ENCODE measurements at regions not wholly inside any gene's neighbourhood (a gene's known extent, or its start where the extent isn't known, plus 50 kb on each side); places are given as distances from the start of the nearest gene placed in this dataset.
A peak's percentile ranks its signal among the peaks of the same experiment; 100 is the strongest.

DNA sequence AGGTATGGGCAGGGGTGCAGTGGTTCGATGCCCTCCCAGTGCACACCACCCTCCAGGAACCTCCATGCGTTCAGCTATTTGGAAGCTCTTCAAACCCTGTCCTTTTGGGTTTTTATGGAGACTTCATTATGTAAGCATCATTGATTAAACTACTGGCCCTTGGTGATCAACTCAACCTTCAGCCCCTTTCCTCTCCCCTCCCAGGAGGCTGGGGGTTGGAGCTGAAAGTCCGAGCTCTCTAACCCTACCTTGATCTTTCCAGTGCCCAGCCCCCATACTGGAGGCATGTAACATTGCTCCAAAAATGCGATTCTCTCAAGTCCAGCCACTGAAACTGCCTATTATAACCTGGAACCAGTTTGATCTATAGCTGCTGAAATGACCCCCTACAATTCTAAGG, 188.1 kb downstream of the IPO8 start:
- no peak for DNase-seq (ENCODE audit: low spot score)

- no peak for DNase-seq (ENCODE audit: low spot score)
Measured at GRCh38 chr12:30506411-30506810, 189.3 kb downstream of the IPO8 start.

- no peak for DNase-seq (ENCODE audit: low spot score)
Measured at GRCh38 chr12:30501718-30502117, 194.0 kb downstream of the IPO8 start.

- DNase-seq (ENCODE audit: low spot score), result no peak
Measured at GRCh38 chr12:30500532-30500931, 195.1 kb downstream of the IPO8 start.

- DNase-seq (ENCODE audit: low spot score), result no peak
Measured at GRCh38 chr12:30485230-30485890, 210.3 kb downstream of the IPO8 start.

DNA sequence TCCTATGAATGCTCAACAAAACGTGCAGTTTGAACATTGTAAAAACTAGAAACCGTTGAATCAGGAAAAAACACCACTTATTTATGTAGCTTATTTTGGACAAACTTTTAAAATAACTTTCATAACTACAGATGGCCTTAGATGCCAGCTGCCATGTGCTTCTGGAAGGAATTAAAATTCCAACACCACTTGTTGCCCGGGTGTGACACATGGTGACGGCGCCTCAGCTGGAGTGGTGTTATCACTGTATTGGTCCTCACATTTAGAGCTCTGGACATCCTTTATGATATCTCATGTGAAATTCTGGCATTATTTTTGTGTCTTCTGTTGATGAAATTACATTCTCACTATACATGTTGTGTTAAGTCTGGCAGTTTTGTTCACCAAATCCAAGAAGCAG, 211.0 kb downstream of the IPO8 start:
- no peak for DNase-seq (ENCODE audit: low spot score)

DNA sequence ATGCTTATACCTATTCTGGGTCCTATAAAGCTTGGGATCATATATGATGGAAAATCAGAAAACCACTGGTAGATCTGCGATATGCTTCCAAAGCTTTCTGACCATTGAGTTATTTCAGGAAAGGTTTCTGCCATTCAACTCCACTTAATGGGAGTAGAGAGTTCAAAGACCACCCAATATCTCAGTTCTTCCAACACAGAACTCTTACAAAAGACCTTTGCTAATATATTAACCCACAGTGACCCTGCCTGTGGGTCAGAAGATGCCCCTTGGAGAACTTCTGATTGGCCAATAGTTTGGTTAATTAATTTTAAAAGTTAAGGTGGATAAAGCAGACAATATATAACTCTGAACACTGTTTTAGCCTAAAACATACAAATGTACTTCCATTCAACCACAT, 213.0 kb downstream of the IPO8 start:
- DNase-seq (ENCODE audit: low spot score), result no peak

GRCh38 chr12:30473274-30473673, 222.4 kb downstream of the IPO8 start:
- no peak for DNase-seq (ENCODE audit: low spot score)

DNA sequence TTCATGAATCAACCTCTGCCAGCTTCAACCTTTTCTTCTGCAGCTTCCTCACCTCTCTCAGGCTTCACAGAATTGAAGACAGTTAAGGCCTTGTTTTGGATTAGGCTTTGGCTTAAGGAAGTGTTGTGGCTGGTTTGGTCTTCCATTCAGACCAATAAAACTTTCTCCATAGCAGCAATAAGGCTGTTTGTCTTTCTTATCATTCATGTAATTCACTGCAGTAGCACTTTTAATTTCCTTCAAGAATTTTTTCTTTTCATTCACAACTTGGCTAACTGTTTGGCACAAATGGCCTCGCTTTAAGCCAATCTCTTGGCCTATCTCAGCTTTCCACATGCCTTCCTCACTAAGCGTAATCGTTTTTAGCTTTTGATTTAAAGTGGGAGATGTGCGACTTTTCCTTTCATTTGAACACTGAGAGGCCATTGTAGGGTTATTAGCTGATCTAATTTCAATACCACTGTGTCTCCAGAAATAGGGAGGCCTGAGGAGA, 229.5 kb downstream of the IPO8 start:
- no peak for DNase-seq (ENCODE audit: low spot score)

- no peak for DNase-seq (ENCODE audit: low spot score)
Measured at GRCh38 chr12:30463636-30464035, 232.0 kb downstream of the IPO8 start.

DNA sequence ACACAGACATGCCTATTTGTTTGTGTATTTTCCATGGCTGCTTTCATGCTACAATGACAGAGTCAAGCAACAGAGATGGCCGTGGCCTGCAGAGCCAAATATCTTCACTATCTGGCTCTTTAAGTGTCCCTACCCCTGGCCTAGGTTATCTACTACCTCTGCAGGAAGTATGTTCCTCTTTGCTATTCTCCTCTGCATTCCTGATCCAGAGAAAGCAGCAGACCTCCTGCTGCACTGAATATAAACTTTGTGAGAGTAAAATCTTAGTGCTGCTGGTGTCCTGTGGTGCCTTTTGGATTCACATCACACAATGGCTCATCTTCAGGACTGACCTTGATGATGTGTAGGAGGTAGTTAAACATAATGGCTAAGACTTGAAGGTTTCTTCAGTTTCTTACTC, 233.4 kb downstream of the IPO8 start:
- DNase-seq (ENCODE audit: low spot score), result no peak

- no peak for DNase-seq (ENCODE audit: low spot score)
Measured at GRCh38 chr12:30461026-30461615, 234.5 kb downstream of the IPO8 start.

DNA sequence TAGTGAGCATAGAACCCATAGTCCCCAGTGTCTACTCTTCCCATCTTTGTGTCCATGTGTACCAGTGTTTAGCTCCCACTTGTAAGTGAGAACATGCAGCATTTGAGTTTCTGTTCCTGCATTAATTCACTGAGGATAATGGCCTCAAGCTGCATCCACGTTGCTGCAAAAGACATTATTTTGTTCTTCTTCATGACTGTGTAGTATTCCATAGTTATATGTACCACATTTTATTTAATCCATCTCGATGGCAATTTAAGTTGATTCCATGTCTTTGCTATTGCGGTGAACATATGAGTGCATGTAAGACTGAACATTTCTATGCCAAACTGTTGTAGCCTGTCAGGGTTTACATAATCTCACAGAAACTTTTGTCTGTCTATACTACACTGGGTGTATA, 237.2 kb downstream of the IPO8 start:
- DNase-seq (ENCODE audit: low spot score), result no peak

DNA sequence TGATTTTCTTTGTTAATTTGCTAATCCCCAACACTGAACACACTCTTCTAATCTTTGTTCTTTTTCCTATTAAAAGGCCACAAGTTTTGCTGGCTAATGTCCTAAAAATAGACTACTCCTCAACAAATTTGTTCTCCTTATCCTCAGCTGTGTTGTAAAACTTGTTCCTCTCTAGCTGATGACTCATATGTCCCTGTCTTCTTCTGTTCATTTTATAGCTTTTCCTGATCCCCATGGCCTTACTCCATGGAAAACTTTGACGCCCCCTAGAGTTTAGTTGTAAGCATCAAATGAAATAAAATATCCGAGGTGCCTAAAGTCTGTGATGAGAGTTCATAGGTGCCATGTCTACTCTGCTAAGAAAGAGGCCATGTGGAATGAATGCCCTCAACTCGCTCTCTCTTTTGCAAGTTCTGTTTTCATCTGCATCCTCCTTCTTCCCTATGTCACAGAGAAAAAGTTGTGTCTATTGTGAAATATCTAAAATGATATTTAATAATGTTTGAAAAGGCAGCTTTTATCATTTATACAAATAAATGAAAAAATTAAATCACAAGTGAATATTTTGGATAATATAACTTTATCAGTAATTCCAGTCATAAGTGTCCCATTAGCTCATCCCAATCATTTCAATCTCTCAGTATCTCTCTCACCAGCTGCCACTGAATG, 237.9 kb downstream of the IPO8 start:
- DNase-seq (ENCODE audit: low spot score), result peak; percentile 46

GRCh38 chr12:30450872-30451271, 244.8 kb downstream of the IPO8 start:
- no peak for DNase-seq (ENCODE audit: low spot score)

GRCh38 chr12:30450226-30450625, 245.4 kb downstream of the IPO8 start:
- no peak for DNase-seq (ENCODE audit: low spot score)

DNA sequence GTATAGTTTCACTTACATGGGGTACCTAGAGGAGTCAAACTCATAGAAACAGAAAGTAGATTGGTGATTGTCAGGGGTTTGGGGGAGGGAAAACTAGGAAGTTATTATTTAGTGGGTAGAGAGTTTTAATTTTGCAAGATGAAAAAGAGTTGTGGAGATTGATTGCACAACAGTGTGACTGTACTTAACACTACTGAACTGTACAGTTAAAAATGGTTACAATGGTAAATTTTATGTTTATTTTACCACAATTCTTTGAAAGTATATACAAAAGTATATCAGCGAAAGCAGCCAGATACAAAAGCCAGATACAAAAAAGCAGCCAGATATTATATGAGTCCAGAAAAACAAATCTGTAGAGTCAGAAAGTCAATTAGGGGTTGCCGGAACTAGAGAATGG, 247.6 kb downstream of the IPO8 start:
- no peak for DNase-seq (ENCODE audit: low spot score)

DNA sequence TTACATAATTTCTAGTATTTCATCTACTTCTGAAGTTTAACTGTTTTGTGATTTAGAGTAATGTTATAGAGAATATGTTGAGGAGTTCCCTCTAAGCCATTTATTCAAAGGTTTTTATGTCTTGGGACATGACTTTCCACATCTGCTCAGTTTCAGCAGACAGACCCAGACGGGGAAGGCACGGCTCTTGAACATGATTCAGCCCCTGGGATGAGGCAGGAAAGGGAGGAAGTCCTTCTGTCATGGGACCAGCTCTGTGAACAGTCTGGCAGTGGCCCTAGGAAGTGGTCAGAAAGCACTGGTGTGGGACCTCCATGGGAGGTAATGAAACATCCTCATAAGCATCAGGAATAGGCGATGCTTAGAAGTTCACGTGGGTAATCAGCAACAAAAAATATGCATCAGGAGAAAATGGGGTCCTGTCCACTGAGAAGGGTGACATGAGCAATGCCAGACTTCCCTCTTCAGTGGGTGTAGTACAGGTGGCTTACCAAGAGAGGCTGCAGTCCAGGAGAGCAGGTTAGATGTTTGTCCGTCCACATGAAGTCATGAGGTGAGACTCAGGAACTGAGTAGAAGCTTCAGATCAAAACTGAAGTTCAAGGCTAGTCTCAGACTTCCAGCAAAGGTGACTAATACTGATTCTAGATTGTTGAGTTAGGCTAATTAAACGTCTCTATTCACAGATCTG, 248.5 kb downstream of the IPO8 start:
- DNase-seq (ENCODE audit: low spot score), result no peak

- DNase-seq (ENCODE audit: low spot score), result no peak
Measured at GRCh38 chr12:30442461-30442860, 253.2 kb downstream of the IPO8 start.

DNA sequence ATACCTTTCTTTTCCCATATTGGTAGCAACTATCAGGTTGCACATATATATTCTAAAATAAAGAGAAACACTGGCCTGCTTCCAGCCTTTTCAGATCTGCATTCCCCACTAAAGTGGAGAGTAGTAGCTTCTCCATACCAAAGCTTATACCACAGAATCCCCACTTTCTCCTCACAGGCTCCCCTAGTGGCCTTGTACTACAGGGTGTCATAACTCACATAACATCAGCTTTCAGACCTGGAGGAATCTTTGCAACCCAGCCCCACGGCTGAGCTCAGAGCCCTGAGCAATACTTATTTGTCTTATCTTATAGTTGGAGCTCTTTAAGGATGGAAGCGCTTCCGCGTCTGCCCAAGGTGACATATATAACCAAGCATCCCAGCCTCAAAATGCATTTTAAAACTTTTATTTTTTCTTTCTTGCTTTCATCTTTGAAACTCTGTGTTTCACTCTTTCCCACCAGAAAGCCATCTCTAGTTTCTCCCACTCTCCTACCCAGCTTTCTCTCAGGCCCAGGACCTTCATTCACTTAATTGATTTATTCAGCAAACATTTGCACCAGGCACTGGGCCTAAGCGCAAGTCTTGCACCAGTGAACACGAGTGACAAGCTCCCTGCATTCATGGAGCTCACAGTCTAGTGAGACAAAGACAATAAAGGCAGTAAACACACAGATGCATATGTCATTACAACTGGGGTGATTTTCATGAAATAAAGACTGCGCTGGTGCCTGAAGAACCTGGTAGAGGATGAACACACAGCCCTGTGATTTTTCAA, 254.7 kb downstream of the IPO8 start:
- DNase-seq (ENCODE audit: low spot score), result peak; percentile 29

DNA sequence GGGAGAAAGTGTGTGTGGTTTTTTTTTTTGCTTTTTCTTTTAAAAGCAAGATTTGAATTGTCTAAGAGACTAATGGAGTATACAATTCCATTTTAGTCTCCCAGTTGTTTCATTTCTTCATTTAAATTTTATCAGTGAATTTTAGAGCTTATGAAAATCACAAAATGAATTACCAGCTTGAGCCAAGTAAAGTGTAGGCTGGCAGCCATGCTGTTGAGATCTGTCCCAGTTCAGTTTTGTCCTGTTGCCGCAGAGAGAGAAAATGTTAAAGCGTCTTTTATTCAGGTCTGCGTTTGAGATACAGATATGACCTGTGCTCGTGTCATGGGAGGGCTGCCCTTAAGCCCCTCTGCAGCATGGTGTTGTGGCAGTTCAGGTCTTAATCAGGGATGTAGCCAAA, 256.5 kb downstream of the IPO8 start:
- no peak for DNase-seq (ENCODE audit: low spot score)

DNA sequence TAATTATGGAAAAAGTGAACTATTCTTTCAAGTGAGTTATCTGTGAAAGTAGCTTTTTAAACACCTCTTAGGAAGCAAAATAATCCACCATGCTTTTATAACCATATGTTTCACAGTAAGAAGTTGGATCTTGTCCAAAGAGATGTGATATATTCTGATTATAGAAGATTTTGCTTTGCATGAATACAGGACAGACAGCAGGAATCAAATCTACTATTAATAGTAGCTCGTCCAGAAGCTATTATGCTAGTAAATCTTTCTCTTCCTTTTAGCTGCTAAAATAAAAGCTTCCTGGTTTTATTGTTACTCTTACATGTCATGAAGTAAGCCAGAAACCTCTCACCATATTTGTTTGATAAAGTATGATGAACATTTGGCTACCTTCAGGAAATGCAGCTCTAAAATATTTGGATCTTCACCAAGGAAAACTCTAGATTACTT, 257.0 kb downstream of the IPO8 start:
- DNase-seq (ENCODE audit: low spot score), result no peak

Data from AG08396 (cell line).